Body of pancreas (tissue), 4 donors: ENCODE measurements at regions not wholly inside any gene's neighbourhood (a gene's known extent, or its start where the extent isn't known, plus 50 kb on each side); places are given as distances from the start of the nearest gene placed in this dataset.

Source experiments
- ATAC-seq: fragments of 150-250 bp; one replicate; pipeline ENCODE4 v1.9.1; 2016
- DNase-seq, 4 donors: peaks; one replicate each; pipeline ENCODE4 v3.0.0-alpha.2; 2019
- H3K27ac ChIP-seq, 4 donors: fragments of 200-600 bp; sonication (generic); 1 replicate in 3 of 4; 2 replicates in 1 of 4; pipeline versions ENCODE4 v1.5.1 to v1.6.1; 2016 to 2019; ENCODE audit warnings: mild to moderate bottlenecking in 1 of 4, mixed read lengths in 1 of 4, moderate library complexity in 1 of 4
- H3K27me3 ChIP-seq, 2 donors: fragments of 200-600 bp; sonication (generic); one replicate each; pipeline ENCODE4 v1.6.0; 2016; ENCODE audit warnings: mild to moderate bottlenecking in 1 of 2
- H3K36me3 ChIP-seq, 2 donors: fragments of 200-600 bp; sonication (generic); replicated peaks in 1 of 2; 2 replicates each; pipeline ENCODE4 v1.5.1; 2016; ENCODE audit warnings: low read depth in 2 of 2; ENCODE audit not compliant: insufficient read depth in 1 of 2
- H3K4me1 ChIP-seq: fragments of 200-600 bp; sonication (generic); one replicate; pipeline ENCODE4 v1.6.0; 2016
- H3K4me3 ChIP-seq, 2 donors: fragments of 200-600 bp; sonication (generic); 1 replicate in 1 of 2; 2 replicates in 1 of 2; pipeline ENCODE4 v1.5.1; 2016 to 2019
- H3K9me3 ChIP-seq, 3 donors: fragments of 200-600 bp; sonication (generic); 1 replicate in 2 of 3; 2 replicates in 1 of 3; pipeline ENCODE4 v1.5.1; 2016
- CTCF ChIP-seq, 7 experiments: fragments of 450-650 bp in 4 of 7; fragments of 200-600 bp in 3 of 7; sonication (generic) in 3 of 7; IDR thresholded peaks; one replicate each; pipeline ENCODE4 v1.5.1; 2016 to 2019; ENCODE audit warnings: antibody characterized with exemption in 7 of 7
- POLR2A ChIP-seq, 3 donors: fragments of 450-650 bp; IDR thresholded peaks; one replicate each; pipeline ENCODE4 v1.6.1; 2016; ENCODE audit warnings: antibody characterized with exemption in 3 of 3, mild to moderate bottlenecking in 2 of 3
- WGBS, 2 donors: methylation state at CpG; one replicate each; pipeline ENCODE4 v1.1.5; 2017; 5-methylcytosine and 5-hydroxymethylcytosine counted together
- intact Hi-C: fragments of 100-400 bp; cut with DNase I; formaldehyde crosslinking; loops from one replicate; pipeline ENCODE4 v1.15.1; 2023

GRCh38 chr3:180267202-180267843, 230.6 kb upstream of the PEX5L start:
- WGBS, 2 donors: 24 to 28% methylated on average over 3 of the region's 3 CpGs
- Histone ChIP-seq H3K4me1 (peaks cover 11% of the 10 kb centered on the region), H3K27me3 (no peaks in the 10 kb centered on the region), H3K4me3 (no peak overlapping the region), H3K36me3 (no peaks in the 10 kb centered on the region), H3K9me3 (peaks cover 0 to 2% (median 0%) of the 10 kb centered on the region in 3 donors), H3K27ac (no peak overlapping the region)
- ATAC-seq (no peak), DNase-seq (no peak)
- no peak for TF ChIP-seq POLR2A (IDR thresholded peaks at IDR 0.05)
- no peak for TF ChIP-seq CTCF (IDR thresholded peaks at IDR 0.05)
- intact Hi-C loops: no loop called here

GRCh38 chr3:180274536-180274935, 237.8 kb upstream of the PEX5L start:
- intact Hi-C loops: no loop called here
- DNase-seq (no peak), ATAC-seq (no peak)
- WGBS, 2 donors: 88 to 90% methylated on average over 4 of the region's 4 CpGs
- TF ChIP-seq POLR2A (IDR thresholded peaks at IDR 0.05) (no peak), CTCF (IDR thresholded peaks at IDR 0.05) (no peak)
- no peaks in the 10 kb centered on the region for H3K9me3 ChIP-seq
- H3K36me3 ChIP-seq: no peaks in the 10 kb centered on the region
- no peaks in the 10 kb centered on the region for H3K27me3 ChIP-seq
- H3K27ac ChIP-seq: no peak overlapping the region
- peaks cover 16% of the 10 kb centered on the region for H3K4me1 ChIP-seq
- H3K4me3 ChIP-seq: no peak overlapping the region

- no peaks in the 10 kb centered on the region for H3K9me3 ChIP-seq
- H3K36me3 ChIP-seq: no peaks in the 10 kb centered on the region
- H3K27me3 ChIP-seq: no peaks in the 10 kb centered on the region
- no peak overlapping the region for H3K4me3 ChIP-seq
- TF ChIP-seq POLR2A (IDR thresholded peaks at IDR 0.05) (no peak), CTCF (IDR thresholded peaks at IDR 0.05) (no peak)
- 75 to 86% methylated on average over 2 of the region's 2 CpGs for WGBS, 2 donors
- DNase-seq (no peak), ATAC-seq (no peak)
- H3K4me1 ChIP-seq: peaks cover 16% of the 10 kb centered on the region
- intact Hi-C loops: no loop called here
- no peak overlapping the region for H3K27ac ChIP-seq
These were observed 238.4 kb upstream of the PEX5L start for GRCh38 chr3:180275176-180275575.

GRCh38 chr3:180277041-180277440, 240.3 kb upstream of the PEX5L start:
- Histone ChIP-seq H3K9me3 (no peaks in the 10 kb centered on the region), H3K27ac (no peak overlapping the region), H3K27me3 (no peaks in the 10 kb centered on the region), H3K4me3 (no peak overlapping the region), H3K4me1 (peaks cover 16% of the 10 kb centered on the region), H3K36me3 (no peaks in the 10 kb centered on the region)
- TF ChIP-seq POLR2A (IDR thresholded peaks at IDR 0.05) (no peak), CTCF (IDR thresholded peaks at IDR 0.05) (no peak)
- intact Hi-C loops: no loop called here
- DNase-seq (no peak), ATAC-seq (peak; percentile 59)
- 43 to 44% methylated on average over 2 of the region's 2 CpGs for WGBS, 2 donors

GRCh38 chr3:180278583-180279188, 241.9 kb upstream of the PEX5L start:
- TF ChIP-seq POLR2A (IDR thresholded peaks at IDR 0.05): no peak
- TF ChIP-seq CTCF (IDR thresholded peaks at IDR 0.05): no peak
- no peak overlapping the region for H3K4me3 ChIP-seq
- 24 to 26% methylated on average over 2 of the region's 2 CpGs for WGBS, 2 donors
- intact Hi-C loops: no loop called here
- no peaks in the 10 kb centered on the region for H3K27me3 ChIP-seq
- ATAC-seq: no peak
- H3K4me1 ChIP-seq: peaks cover 16% of the 10 kb centered on the region
- peak overlapping the region in 3 of 4 donors; percentile 28 to 50 (median 38) for H3K27ac ChIP-seq
- DNase-seq: peak in 1 of 4 donors; percentile 29
- H3K36me3 ChIP-seq: no peaks in the 10 kb centered on the region
- H3K9me3 ChIP-seq: no peaks in the 10 kb centered on the region
